A204.1 (cell line): ENCODE measurements at regions not wholly inside any gene's neighbourhood (a gene's known extent, or its start where the extent isn't known, plus 50 kb on each side); places are given as distances from the start of the nearest gene placed in this dataset.
"Not testable (repeated sequence)": the region's sequence is repeated elsewhere in the genome, so short reads cannot be mapped to it uniquely, and the experiment has no call there.

Experiments
- FAIRE-seq: peaks from 2 replicates; lab custom pipeline; 2012; peaks lifted over from hg19 to GRCh38; lab: Jason Lieb, UNC

GRCh38 chr10:65285726-65286125, 1640.1 kb upstream of the LRRTM3 start:
- not testable (repeated sequence) for FAIRE-seq

GRCh38 chr10:65291286-65291685, 1634.5 kb upstream of the LRRTM3 start:
- no peak for FAIRE-seq

GRCh38 chr10:65292551-65292950, 1633.3 kb upstream of the LRRTM3 start:
- no peak for FAIRE-seq

GRCh38 chr10:65294329-65294728, 1631.5 kb upstream of the LRRTM3 start:
- no peak for FAIRE-seq

GRCh38 chr10:65301181-65301580, 1624.7 kb upstream of the LRRTM3 start:
- FAIRE-seq = no peak

GRCh38 chr10:65306201-65306600, 1619.6 kb upstream of the LRRTM3 start:
- FAIRE-seq = no peak

GRCh38 chr10:65312876-65313275, 1613.0 kb upstream of the LRRTM3 start:
- FAIRE-seq = no peak

- no peak for FAIRE-seq
Observed at GRCh38 chr10:65313406-65313805, 1612.4 kb upstream of the LRRTM3 start.

GRCh38 chr10:65314253-65314652, 1611.6 kb upstream of the LRRTM3 start:
- FAIRE-seq = no peak

GRCh38 chr10:65319493-65319892, 1606.3 kb upstream of the LRRTM3 start:
- FAIRE-seq = no peak

GRCh38 chr10:65320236-65321026, 1605.4 kb upstream of the LRRTM3 start:
- FAIRE-seq = no peak

- no peak for FAIRE-seq
Observed at GRCh38 chr10:65323802-65324201, 1602.0 kb upstream of the LRRTM3 start.

GRCh38 chr10:65325913-65326312, 1599.9 kb upstream of the LRRTM3 start:
- FAIRE-seq = no peak

- FAIRE-seq = no peak
Observed at GRCh38 chr10:65328486-65328885, 1597.3 kb upstream of the LRRTM3 start.

GRCh38 chr10:65335311-65335710, 1590.5 kb upstream of the LRRTM3 start:
- FAIRE-seq = peak; percentile 6

GRCh38 chr10:65340340-65340739, 1585.5 kb upstream of the LRRTM3 start:
- FAIRE-seq = no peak

- no peak for FAIRE-seq
Observed at GRCh38 chr10:65341323-65341925, 1584.4 kb upstream of the LRRTM3 start.

- FAIRE-seq = no peak
Observed at GRCh38 chr10:65342245-65342644, 1583.6 kb upstream of the LRRTM3 start.

- FAIRE-seq = no peak
Observed at GRCh38 chr10:65346466-65346865, 1579.4 kb upstream of the LRRTM3 start.

GRCh38 chr10:65348637-65349036, 1577.2 kb upstream of the LRRTM3 start:
- no peak for FAIRE-seq

- FAIRE-seq = no peak
Observed at GRCh38 chr10:65350611-65351010, 1575.2 kb upstream of the LRRTM3 start.

- no peak for FAIRE-seq
Observed at GRCh38 chr10:65355141-65355680, 1570.6 kb upstream of the LRRTM3 start.

GRCh38 chr10:65358565-65358964, 1567.3 kb upstream of the LRRTM3 start:
- no peak for FAIRE-seq

- FAIRE-seq = no peak
Observed at GRCh38 chr10:65360497-65360896, 1565.3 kb upstream of the LRRTM3 start.
